SK-N-SH (cell line): ENCODE measurements at regions not wholly inside any gene's neighbourhood (a gene's known extent, or its start where the extent isn't known, plus 50 kb on each side); places are given as distances from the start of the nearest gene placed in this dataset.

Source experiments
- CHD2 ChIP-seq: fragments of 150-350 bp; IDR thresholded peaks from 2 replicates; pipeline ENCODE4 v1.6.1; 2018; ENCODE audit warnings: low read length; ENCODE audit not compliant: partially characterized antibody
- CTCF ChIP-seq: fragments of 200-600 bp; sonication (generic); IDR thresholded peaks from 2 replicates; pipeline ENCODE4 v1.6.1; 2017; ENCODE audit warnings: antibody characterized with exemption, mild to moderate bottlenecking, moderate library complexity
- EP300 ChIP-seq, 2 experiments: IDR thresholded peaks; 2 replicates each; pipeline versions ENCODE4 v1.4.0 to v1.6.1; 2012; ENCODE audit warnings: borderline replicate concordance in 1 of 2, low read depth in 1 of 2, low read length in 1 of 2
- EZH2phosphoT487 ChIP-seq: fragments of 200-600 bp; sonication (generic); IDR thresholded peaks from 2 replicates; pipeline ENCODE4 v1.6.1; 2017; ENCODE audit warnings: low read depth, mixed run types, mild to moderate bottlenecking, antibody characterized with exemption, moderate library complexity, borderline replicate concordance
- GABPA ChIP-seq: IDR thresholded peaks from 2 replicates; pipeline ENCODE4 v1.4.0; 2012; ENCODE audit warnings: low read depth, mild to moderate bottlenecking
- GATA2 ChIP-seq: sonication (generic); formaldehyde crosslinking; IDR thresholded peaks from 2 replicates; pipeline ENCODE4 v1.5.0; 2020; ENCODE audit warnings: mild to moderate bottlenecking, missing genetic modification reagents
- JUND ChIP-seq: IDR thresholded peaks from 2 replicates; pipeline ENCODE4 v1.4.0; 2012
- POLR2AphosphoS5 ChIP-seq: IDR thresholded peaks from 2 replicates; pipeline ENCODE4 v1.6.1; 2012; ENCODE audit warnings: low read depth, low read length
- RFX5 ChIP-seq: IDR thresholded peaks from 2 replicates; pipeline ENCODE4 v1.6.1; 2012; ENCODE audit warnings: mild to moderate bottlenecking, improper control_type of control experiment, low read length
- SIN3A ChIP-seq: IDR thresholded peaks from 2 replicates; pipeline ENCODE4 v1.6.1; 2012; ENCODE audit warnings: low read depth, mild to moderate bottlenecking, low read length, moderate library complexity, borderline replicate concordance
- SMC3 ChIP-seq: IDR thresholded peaks from 2 replicates; pipeline ENCODE4 v1.6.1; 2012; ENCODE audit warnings: low read depth, low read length, improper control_type of control experiment
- TEAD4 ChIP-seq: IDR thresholded peaks from 2 replicates; pipeline ENCODE4 v1.4.0; 2012; ENCODE audit warnings: mild to moderate bottlenecking, borderline replicate concordance; ENCODE audit not compliant: insufficient read depth
- USF1 ChIP-seq: IDR thresholded peaks from 2 replicates; pipeline ENCODE4 v1.4.0; 2012; ENCODE audit warnings: low read depth, borderline replicate concordance

GRCh38 chr5:60162441-60162840 lies 268.9 kb upstream of the PDE4D start:
- no peak for TF ChIP-seq GATA2 (CRISPR knock-in tag)
- TF ChIP-seq CTCF: no peak
- TF ChIP-seq EP300 (IDR thresholded peaks at IDR 0.05; ENCODE audit: borderline replicate concordance in 1 of 2, low read depth in 1 of 2, low read length in 1 of 2): no peak
- no peak for TF ChIP-seq POLR2AphosphoS5
- no peak for TF ChIP-seq USF1
- no peak for TF ChIP-seq RFX5
- TF ChIP-seq TEAD4: no peak
- no peak for TF ChIP-seq SIN3A
- no peak for TF ChIP-seq GABPA
- TF ChIP-seq EZH2phosphoT487: no peak
- TF ChIP-seq SMC3: no peak
- no peak for TF ChIP-seq JUND
- TF ChIP-seq CHD2: no peak
